BJ (cell line): ENCODE measurements at regions not wholly inside any gene's neighbourhood (a gene's known extent, or its start where the extent isn't known, plus 50 kb on each side); places are given as distances from the start of the nearest gene placed in this dataset.

Source experiments
- CTCF ChIA-PET: fragments of 350-600 bp; formaldehyde crosslinking; extraction: SDS; loops from one replicate; lab custom pipeline; 2021; ENCODE audit warnings: antibody characterized with exemption, inconsistent platforms; lab: Yijun Ruan, JAX
- POLR2A ChIA-PET: fragments of 300-600 bp; sonication (Branson Sonifier 250); formaldehyde crosslinking; extraction: SDS; loops from one replicate; lab custom pipeline; 2021; ENCODE audit warnings: antibody characterized with exemption; lab: Charles Lee
- DNase-seq: peaks from one replicate; pipeline ENCODE4 v3.0.0-alpha.2; 2011; ENCODE audit warnings: low read depth
- H3K27me3 ChIP-seq: 2 replicates; pipeline ENCODE4 v1.6.0; 2011; ENCODE audit warnings: low read length; ENCODE audit not compliant: control insufficient read depth, insufficient read depth
- H3K36me3 ChIP-seq: 2 replicates; pipeline ENCODE4 v1.5.1; 2011; ENCODE audit warnings: low read length; ENCODE audit not compliant: control insufficient read depth, insufficient read depth
- H3K4me3 ChIP-seq: 2 replicates; pipeline ENCODE4 v1.5.1; 2011; ENCODE audit warnings: low read depth, mild to moderate bottlenecking, control low read depth, low read length
- TF ChIP-seq, protein P1 (sequence below): IDR thresholded peaks from 2 replicates; pipeline ENCODE4 v1.5.1; 2011; ENCODE audit warnings: low read depth, mild to moderate bottlenecking, control low read depth, inconsistent platforms, low read length, moderate library complexity; ENCODE audit not compliant: insufficient read depth

DNA sequence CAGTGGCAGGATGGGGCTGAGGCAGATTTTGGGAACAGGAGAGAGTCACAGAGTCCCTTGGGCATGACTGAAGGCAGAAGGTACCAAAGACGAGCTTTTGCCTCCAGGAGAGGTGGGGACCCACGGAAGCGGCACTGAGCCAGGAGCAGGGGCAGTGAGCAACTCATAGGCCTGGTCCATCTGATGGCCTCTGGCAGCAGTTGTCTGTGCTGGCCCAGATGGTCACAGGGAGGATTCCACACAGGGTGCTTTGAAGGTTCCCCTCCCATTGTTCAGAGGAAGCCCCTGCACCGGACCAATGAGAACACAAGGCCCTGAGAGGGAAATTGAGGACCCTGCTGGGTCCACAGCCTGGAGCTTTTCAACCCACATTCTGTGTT is 360.3 kb upstream of the TNRC6C start:
- no peak for DNase-seq
- no peak overlapping the region for H3K4me3 ChIP-seq
- no peaks in the 10 kb centered on the region for H3K36me3 ChIP-seq
- H3K27me3 ChIP-seq: peaks cover 15% of the 10 kb centered on the region
- ChIA-PET CTCF (interaction anchor here (1.1 kb wide), 1 partner anchor 128 kb away, joined by 3 read pairs; no protein-coding TSS in a partner anchor), POLR2A (no interaction called here)
- TF ChIP-seq, protein P1, sequence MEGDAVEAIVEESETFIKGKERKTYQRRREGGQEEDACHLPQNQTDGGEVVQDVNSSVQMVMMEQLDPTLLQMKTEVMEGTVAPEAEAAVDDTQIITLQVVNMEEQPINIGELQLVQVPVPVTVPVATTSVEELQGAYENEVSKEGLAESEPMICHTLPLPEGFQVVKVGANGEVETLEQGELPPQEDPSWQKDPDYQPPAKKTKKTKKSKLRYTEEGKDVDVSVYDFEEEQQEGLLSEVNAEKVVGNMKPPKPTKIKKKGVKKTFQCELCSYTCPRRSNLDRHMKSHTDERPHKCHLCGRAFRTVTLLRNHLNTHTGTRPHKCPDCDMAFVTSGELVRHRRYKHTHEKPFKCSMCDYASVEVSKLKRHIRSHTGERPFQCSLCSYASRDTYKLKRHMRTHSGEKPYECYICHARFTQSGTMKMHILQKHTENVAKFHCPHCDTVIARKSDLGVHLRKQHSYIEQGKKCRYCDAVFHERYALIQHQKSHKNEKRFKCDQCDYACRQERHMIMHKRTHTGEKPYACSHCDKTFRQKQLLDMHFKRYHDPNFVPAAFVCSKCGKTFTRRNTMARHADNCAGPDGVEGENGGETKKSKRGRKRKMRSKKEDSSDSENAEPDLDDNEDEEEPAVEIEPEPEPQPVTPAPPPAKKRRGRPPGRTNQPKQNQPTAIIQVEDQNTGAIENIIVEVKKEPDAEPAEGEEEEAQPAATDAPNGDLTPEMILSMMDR: no peak

DNA sequence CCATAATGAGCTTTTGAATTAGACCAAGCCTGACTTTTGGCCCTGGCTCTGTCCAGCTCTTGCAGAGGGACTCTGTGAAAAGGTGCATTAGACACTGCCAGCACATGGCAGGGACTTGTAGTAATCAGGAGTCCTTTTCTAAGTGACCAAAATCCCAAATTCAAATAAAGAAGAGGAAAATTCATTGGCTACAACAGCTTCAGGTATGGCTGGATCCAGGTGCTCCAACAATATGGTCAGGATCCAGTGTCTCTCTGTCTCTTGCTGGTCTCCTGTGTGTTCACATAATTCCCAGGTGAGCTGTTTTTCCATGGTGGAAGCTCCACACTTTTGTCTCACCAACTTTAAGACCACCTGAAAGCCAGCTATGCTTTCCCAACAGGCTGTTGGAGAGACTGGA is 358.8 kb upstream of the TNRC6C start:
- Histone ChIP-seq H3K4me3 (no peak overlapping the region), H3K36me3 (no peaks in the 10 kb centered on the region), H3K27me3 (peaks cover 12% of the 10 kb centered on the region)
- POLR2A ChIA-PET: no interaction called here
- CTCF ChIA-PET: interaction anchor here (0.9 kb wide), 1 partner anchor 57 kb away, joined by 3 read pairs; no protein-coding TSS in a partner anchor
- no peak for DNase-seq
- TF ChIP-seq, protein P1: no peak

DNA sequence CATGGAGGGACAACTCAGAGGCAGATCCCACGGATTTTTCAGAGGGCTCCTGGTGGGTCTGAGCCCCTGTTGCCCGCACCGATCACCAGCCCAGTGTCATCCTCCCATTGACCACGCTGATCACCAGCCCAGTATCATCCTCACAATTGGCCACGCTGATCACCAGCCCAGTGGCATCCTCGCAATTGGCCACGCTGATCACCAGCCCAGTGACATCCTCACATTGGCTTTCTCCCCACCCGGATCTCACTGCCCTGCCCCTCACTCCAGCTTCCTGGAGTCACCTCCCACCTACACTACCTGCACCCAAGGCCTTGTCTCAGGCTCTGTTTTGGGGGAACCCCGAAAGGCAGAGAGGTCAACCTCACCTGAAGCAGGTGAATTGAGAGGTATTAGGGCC is 358.2 kb upstream of the TNRC6C start:
- H3K36me3 ChIP-seq: no peaks in the 10 kb centered on the region
- POLR2A ChIA-PET: no interaction called here
- TF ChIP-seq, protein P1: no peak
- CTCF ChIA-PET: no interaction called here
- no peak for DNase-seq
- H3K4me3 ChIP-seq: no peak overlapping the region
- H3K27me3 ChIP-seq: peaks cover 9% of the 10 kb centered on the region

DNA sequence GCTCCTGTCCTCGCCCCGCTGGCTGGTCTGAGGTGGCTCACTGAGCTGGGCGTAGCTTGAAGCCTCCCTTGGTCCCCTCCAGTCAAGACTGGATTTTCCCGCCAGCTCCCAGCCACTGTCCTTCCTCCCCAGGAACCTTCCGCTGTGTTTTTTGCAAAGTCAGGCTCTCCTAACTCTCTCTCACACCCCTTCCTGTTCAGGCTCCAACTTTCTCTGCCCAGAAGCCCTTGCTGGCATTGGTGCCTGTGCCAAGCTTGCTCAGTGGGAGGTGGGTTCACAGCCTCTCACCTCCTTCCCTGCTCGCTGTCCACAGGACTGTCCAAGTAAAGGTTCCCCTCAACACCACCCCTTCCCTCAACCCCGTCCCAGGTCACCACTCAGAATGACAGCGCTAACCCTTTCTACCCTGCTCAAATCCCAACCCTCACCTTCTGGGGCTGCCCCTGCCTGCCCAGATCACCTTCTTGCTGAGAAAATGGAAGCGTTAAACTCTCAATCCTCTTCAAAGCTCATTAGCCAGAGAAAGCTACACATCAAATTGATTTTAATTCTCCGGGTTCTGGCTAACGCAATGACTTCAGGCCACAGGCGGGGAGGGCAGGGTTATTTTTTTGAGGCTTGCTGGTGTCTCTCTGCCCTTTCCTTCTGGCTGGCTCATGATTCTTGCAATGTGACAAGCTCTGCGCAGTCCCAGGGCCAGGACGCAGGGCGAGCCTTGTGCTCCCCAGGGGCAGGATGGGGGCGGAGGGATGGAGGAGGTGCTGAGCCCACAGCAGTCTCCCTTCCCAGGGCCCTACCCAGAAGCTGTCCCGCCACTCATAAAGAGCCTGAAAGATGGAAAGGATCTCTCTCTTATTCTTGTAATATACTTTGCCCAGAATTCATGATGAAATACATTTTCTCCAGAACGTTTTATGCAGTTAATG is 357.2 kb upstream of the TNRC6C start:
- CTCF ChIA-PET: interaction anchor here (1.0 kb wide), 1 partner anchor 59 kb away, joined by 3 read pairs; no protein-coding TSS in a partner anchor
- POLR2A ChIA-PET: interaction anchor here (0.8 kb wide), 1 partner anchor 357 kb away, joined by 3 read pairs; the partner anchor contains the start of gene TNRC6C

More for the DNA sequence above, 357.2 kb upstream of the TNRC6C start:
- no peak for DNase-seq
- TF ChIP-seq, protein P1: no peak
- Histone ChIP-seq H3K27me3 (peaks cover 4% of the 10 kb centered on the region; the same call in 1 of the 2 replicates), H3K4me3 (no peak overlapping the region), H3K36me3 (no peaks in the 10 kb centered on the region)
